Transverse colon (tissue), 3 donors: ENCODE measurements at regions not wholly inside any gene's neighbourhood (a gene's known extent, or its start where the extent isn't known, plus 50 kb on each side); places are given as distances from the start of the nearest gene placed in this dataset.

ENCODE experiments used
- POLR2A ChIP-seq: fragments of 450-650 bp; IDR thresholded peaks from one replicate; pipeline ENCODE4 v1.6.1; 2016; ENCODE audit warnings: antibody characterized with exemption, mild to moderate bottlenecking, moderate library complexity
- TF ChIP-seq, protein P1 (sequence below), 5 experiments: fragments of 200-600 bp in 3 of 5; fragments of 450-650 bp in 2 of 5; sonication (generic) in 3 of 5; IDR thresholded peaks; 1 replicate in 2 of 5; 2 replicates in 3 of 5; pipeline ENCODE4 v1.5.1; 2016 to 2017; ENCODE audit warnings: antibody characterized with exemption in 5 of 5, inconsistent platforms in 3 of 5, mild to moderate bottlenecking in 2 of 5, moderate library complexity in 1 of 5

GRCh38 chr13:52975969-52976368 lies 52.6 kb upstream of the OLFM4 start:
- TF ChIP-seq, protein P1, sequence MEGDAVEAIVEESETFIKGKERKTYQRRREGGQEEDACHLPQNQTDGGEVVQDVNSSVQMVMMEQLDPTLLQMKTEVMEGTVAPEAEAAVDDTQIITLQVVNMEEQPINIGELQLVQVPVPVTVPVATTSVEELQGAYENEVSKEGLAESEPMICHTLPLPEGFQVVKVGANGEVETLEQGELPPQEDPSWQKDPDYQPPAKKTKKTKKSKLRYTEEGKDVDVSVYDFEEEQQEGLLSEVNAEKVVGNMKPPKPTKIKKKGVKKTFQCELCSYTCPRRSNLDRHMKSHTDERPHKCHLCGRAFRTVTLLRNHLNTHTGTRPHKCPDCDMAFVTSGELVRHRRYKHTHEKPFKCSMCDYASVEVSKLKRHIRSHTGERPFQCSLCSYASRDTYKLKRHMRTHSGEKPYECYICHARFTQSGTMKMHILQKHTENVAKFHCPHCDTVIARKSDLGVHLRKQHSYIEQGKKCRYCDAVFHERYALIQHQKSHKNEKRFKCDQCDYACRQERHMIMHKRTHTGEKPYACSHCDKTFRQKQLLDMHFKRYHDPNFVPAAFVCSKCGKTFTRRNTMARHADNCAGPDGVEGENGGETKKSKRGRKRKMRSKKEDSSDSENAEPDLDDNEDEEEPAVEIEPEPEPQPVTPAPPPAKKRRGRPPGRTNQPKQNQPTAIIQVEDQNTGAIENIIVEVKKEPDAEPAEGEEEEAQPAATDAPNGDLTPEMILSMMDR (IDR thresholded peaks at IDR 0.05) = no peak
- TF ChIP-seq POLR2A = no peak
